H1 (cell line): ENCODE measurements at regions not wholly inside any gene's neighbourhood (a gene's known extent, or its start where the extent isn't known, plus 50 kb on each side); places are given as distances from the start of the nearest gene placed in this dataset.

Source experiments
- CTCF ChIA-PET: fragments of 300-600 bp; sonication (Branson Sonifier 250); formaldehyde crosslinking; loops from one replicate; lab custom pipeline; 2021; ENCODE audit not compliant: partially characterized antibody; lab: Charles Lee
- POLR2A ChIA-PET: fragments of 300-600 bp; sonication (Branson Sonifier 250); formaldehyde crosslinking; loops from one replicate; lab custom pipeline; 2021; ENCODE audit warnings: inconsistent platforms; ENCODE audit not compliant: partially characterized antibody; lab: Charles Lee
- DNase-seq, 2 experiments: peaks; one replicate each; pipeline versions ENCODE4 v3.0.0 to v3.0.0-alpha.2; 2010 to 2022; ENCODE audit warnings: low spot score in 2 of 2, low read depth in 1 of 2, mixed read lengths in 1 of 2
- FAIRE-seq: peaks from 2 replicates; lab custom pipeline; 2011; peaks lifted over from hg19 to GRCh38; lab: Jason Lieb, UNC
- H2AFZ ChIP-seq: 2 replicates; pipeline ENCODE4 v1.8.1; 2012; ENCODE audit warnings: low read length, inconsistent platforms
- H2AK5ac ChIP-seq: 2 replicates; pipeline ENCODE4 v1.6.1; 2013; ENCODE audit warnings: low read depth, low read length
- H2BK120ac ChIP-seq: replicated peaks from 2 replicates; pipeline ENCODE3; 2013; ENCODE audit warnings: low read depth, low read length, inconsistent platforms
- H2BK12ac ChIP-seq: 2 replicates; pipeline ENCODE4 v1.6.1; 2013; ENCODE audit warnings: low read depth, low read length
- H2BK15ac ChIP-seq: 2 replicates; pipeline ENCODE4 v1.6.1; 2013; ENCODE audit warnings: low read length
- H2BK20ac ChIP-seq: 2 replicates; pipeline ENCODE4 v1.6.1; 2013; ENCODE audit warnings: low read length
- H2BK5ac ChIP-seq: 2 replicates; pipeline ENCODE4 v1.6.1; 2013; ENCODE audit warnings: low read depth, low read length
- H3K14ac ChIP-seq: 2 replicates; pipeline ENCODE4 v1.6.1; 2013; ENCODE audit warnings: inconsistent platforms; ENCODE audit not compliant: insufficient read length
- H3K18ac ChIP-seq: 2 replicates; pipeline ENCODE4 v1.6.1; 2013; ENCODE audit warnings: low read length; ENCODE audit errors: extremely low read depth
- H3K23ac ChIP-seq: 2 replicates; pipeline ENCODE4 v1.6.1; 2013; ENCODE audit warnings: inconsistent platforms; ENCODE audit not compliant: insufficient read length
- H3K23me2 ChIP-seq: 2 replicates; pipeline ENCODE4 v1.6.1; 2013; ENCODE audit warnings: low read depth, low read length
- H3K27ac ChIP-seq: 2 replicates; pipeline ENCODE4 v1.6.1; 2011; ENCODE audit warnings: low read depth, low read length, inconsistent platforms
- H3K27me3 ChIP-seq, 4 experiments: replicated peaks in 1 of 4; 1 replicate in 1 of 4; 2 replicates in 3 of 4; pipeline versions ENCODE4 v1.6.1 to v1.8.1; 2011 to 2013; ENCODE audit warnings: low read length in 3 of 4, mild to moderate bottlenecking in 3 of 4, inconsistent platforms in 2 of 4, mixed read lengths in 2 of 4, moderate library complexity in 1 of 4; ENCODE audit not compliant: control insufficient read depth in 3 of 4, insufficient read depth in 3 of 4; ENCODE audit errors: extremely low read depth in 1 of 4
- H3K36me3 ChIP-seq, 4 experiments: 2 replicates each; pipeline versions ENCODE4 v1.6.1 to v1.8.1; 2011 to 2013; ENCODE audit warnings: mild to moderate bottlenecking in 4 of 4, low read length in 3 of 4, moderate library complexity in 2 of 4, control low read depth in 1 of 4, inconsistent platforms in 1 of 4; ENCODE audit not compliant: insufficient read depth in 4 of 4, control insufficient read depth in 2 of 4
- H3K4ac ChIP-seq: replicated peaks from 2 replicates; pipeline ENCODE3; 2013; ENCODE audit warnings: low read length, low read depth, mixed read lengths, inconsistent platforms; ENCODE audit not compliant: insufficient read length
- H3K4me1 ChIP-seq, 4 experiments: replicated peaks in 1 of 4; 1 replicate in 1 of 4; 2 replicates in 3 of 4; pipeline versions ENCODE4 v1.6.1 to v1.8.1; 2011 to 2013; ENCODE audit warnings: low read length in 3 of 4, inconsistent platforms in 2 of 4, mixed read lengths in 1 of 4; ENCODE audit not compliant: insufficient read depth in 4 of 4, control insufficient read depth in 3 of 4
- H3K4me2 ChIP-seq, 2 experiments: 2 replicates each; pipeline versions ENCODE4 v1.6.1 to v1.8.1; 2011 to 2013; ENCODE audit warnings: low read depth in 2 of 2, low read length in 2 of 2, control low read depth in 1 of 2, inconsistent platforms in 1 of 2, mild to moderate bottlenecking in 1 of 2; ENCODE audit not compliant: insufficient read depth in 1 of 2
- H3K4me3 ChIP-seq, 4 experiments: fragments of 200-600, 300-600 bp in 1 of 4; sonication (generic), shearing (Covaris generic), sonication (Bioruptor Twin) in 1 of 4; 2 replicates each; pipeline versions ENCODE4 v1.5.1 to v1.8.1; 2011 to 2016; ENCODE audit warnings: low read length in 4 of 4, low read depth in 3 of 4, control low read depth in 2 of 4, inconsistent platforms in 2 of 4, mild to moderate bottlenecking in 2 of 4, mixed read lengths in 1 of 4, moderate library complexity in 1 of 4; ENCODE audit not compliant: insufficient read depth in 2 of 4; ENCODE audit errors: extremely low read depth in 1 of 4
- H3K56ac ChIP-seq: replicated peaks from 2 replicates; pipeline ENCODE3; 2013; ENCODE audit warnings: low read depth, mild to moderate bottlenecking, mixed read lengths, low read length, inconsistent platforms; ENCODE audit not compliant: insufficient read length
- H3K79me1 ChIP-seq: 2 replicates; pipeline ENCODE4 v1.6.1; 2013; ENCODE audit warnings: low read depth, low read length, control low read depth
- H3K79me2 ChIP-seq, 2 experiments: 2 replicates each; pipeline versions ENCODE4 v1.6.1 to v1.8.1; 2012 to 2013; ENCODE audit warnings: low read length in 2 of 2, mild to moderate bottlenecking in 2 of 2, inconsistent platforms in 1 of 2; ENCODE audit not compliant: insufficient read depth in 2 of 2, control insufficient read depth in 1 of 2
- H3K9ac ChIP-seq, 4 experiments: replicated peaks in 1 of 4; 1 replicate in 1 of 4; 2 replicates in 3 of 4; pipeline versions ENCODE4 v1.6.1 to v1.8.1; 2011 to 2013; ENCODE audit warnings: low read depth in 3 of 4, low read length in 3 of 4, control low read depth in 2 of 4, mild to moderate bottlenecking in 2 of 4, moderate library complexity in 2 of 4, inconsistent platforms in 1 of 4; ENCODE audit errors: extremely low read depth in 1 of 4
- H3K9me3 ChIP-seq, 2 experiments: 2 replicates each; pipeline versions ENCODE4 v1.6.1 to v1.8.1; 2012 to 2013; ENCODE audit warnings: mild to moderate bottlenecking in 2 of 2, moderate library complexity in 2 of 2, control low read depth in 1 of 2, inconsistent platforms in 1 of 2, low read depth in 1 of 2, low read length in 1 of 2, mixed read lengths in 1 of 2; ENCODE audit not compliant: insufficient read depth in 2 of 2
- H4K20me1 ChIP-seq, 2 experiments: replicated peaks in 1 of 2; 2 replicates each; pipeline versions ENCODE3 to v1.8.1; 2011 to 2013; ENCODE audit warnings: inconsistent platforms in 2 of 2, low read length in 2 of 2, mild to moderate bottlenecking in 1 of 2; ENCODE audit not compliant: insufficient read depth in 2 of 2, control insufficient read depth in 1 of 2
- H4K5ac ChIP-seq: 2 replicates; pipeline ENCODE4 v1.6.1; 2013; ENCODE audit warnings: low read length, low read depth, mixed read lengths, inconsistent platforms; ENCODE audit not compliant: insufficient read length
- H4K8ac ChIP-seq: 2 replicates; pipeline ENCODE4 v1.8.0; 2013; ENCODE audit warnings: mild to moderate bottlenecking, moderate library complexity, low read length, inconsistent platforms; ENCODE audit not compliant: insufficient read depth; ENCODE audit errors: extremely low read depth
- H4K91ac ChIP-seq: replicated peaks from 2 replicates; pipeline ENCODE3; 2013; ENCODE audit warnings: low read length, mixed read lengths, inconsistent platforms; ENCODE audit not compliant: insufficient read length
- GABPA ChIP-seq: IDR thresholded peaks from 2 replicates; pipeline ENCODE4 v1.6.1; 2011; ENCODE audit warnings: mild to moderate bottlenecking, low read length, moderate library complexity, borderline replicate concordance; ENCODE audit not compliant: insufficient read depth
- SIRT6 ChIP-seq: IDR thresholded peaks from one replicate; pipeline ENCODE4 v1.7.1; 2012; ENCODE audit warnings: low read length, inconsistent platforms
- SP4 ChIP-seq: IDR thresholded peaks from 2 replicates; pipeline ENCODE4 v1.6.1; 2012; ENCODE audit warnings: low read length, inconsistent platforms
- WGBS, 2 experiments: shearing (Covaris generic) in 1 of 2; methylation state at CpG; one replicate each; pipeline versions ENCODE4 v1.1.6 to v1.1.7; 2013 to 2015; ENCODE audit warnings: low lambda C conversion rate in 2 of 2, mixed read lengths in 2 of 2, inconsistent platforms in 1 of 2, low coverage in 1 of 2, missing lambda C conversion rate in 1 of 2; ENCODE audit not compliant: insufficient replicate concordance in 2 of 2, insufficient coverage in 1 of 2, insufficient read length in 1 of 2; ENCODE audit errors: extremely low coverage in 1 of 2, missing lambda C conversion rate in 1 of 2; 5-methylcytosine and 5-hydroxymethylcytosine counted together
- TF ChIP-seq, protein P1 (sequence below): IDR thresholded peaks from 2 replicates; pipeline ENCODE4 v1.6.1; 2012; ENCODE audit warnings: inconsistent platforms

DNA sequence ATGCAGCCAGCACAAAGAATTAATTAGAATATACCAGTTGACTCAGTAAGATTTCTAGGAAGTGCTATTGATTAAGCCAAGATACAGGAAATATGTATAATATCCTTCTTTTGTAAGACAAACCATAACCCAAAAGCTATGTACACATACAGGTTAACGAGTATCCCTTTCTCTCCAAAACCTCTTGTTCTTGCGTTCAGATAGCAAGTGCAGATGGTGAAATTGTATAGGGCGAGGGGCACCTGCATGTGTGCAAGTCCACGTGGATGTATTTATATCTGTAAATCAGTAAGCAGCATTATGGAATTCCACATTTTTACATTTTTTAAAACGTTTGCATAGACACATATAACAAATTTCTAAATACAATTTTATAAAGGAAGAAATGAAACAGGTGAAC, 228.6 kb downstream of the TBXT start:
- H3K79me2 ChIP-seq = no peaks in the 10 kb centered on the region
- 84% methylated on average over 5 of the region's 5 CpGs; no CpG with 5 or more reads in 1 of the 2 experiments for WGBS, 2 experiments
- H3K4me1 ChIP-seq = no peaks in the 10 kb centered on the region
- no peak for TF ChIP-seq SP4
- no peak for TF ChIP-seq SIRT6
- TF ChIP-seq, protein P1, sequence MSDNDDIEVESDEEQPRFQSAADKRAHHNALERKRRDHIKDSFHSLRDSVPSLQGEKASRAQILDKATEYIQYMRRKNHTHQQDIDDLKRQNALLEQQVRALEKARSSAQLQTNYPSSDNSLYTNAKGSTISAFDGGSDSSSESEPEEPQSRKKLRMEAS = no peak
- TF ChIP-seq GABPA = no peak
- ChIA-PET CTCF (interaction anchor here (0.8 to 1.1 kb wide), 2 partner anchors 152 to 158 kb away, joined by 3 to 4 read pairs; no protein-coding TSS in a partner anchor), POLR2A (no interaction called here)
- DNase-seq (no peak), FAIRE-seq (no peak)
- no peaks in the 10 kb centered on the region for H4K20me1 ChIP-seq
- H2BK5ac ChIP-seq = no peak overlapping the region
- H3K36me3 ChIP-seq = no peaks in the 10 kb centered on the region
- H3K14ac ChIP-seq = no peak overlapping the region
- no peaks in the 10 kb centered on the region; a peak in 1 of 4 replicates for H3K9me3 ChIP-seq
- H2BK12ac ChIP-seq = no peak overlapping the region
- H3K56ac ChIP-seq = no peak overlapping the region
- H3K23ac ChIP-seq = no peak overlapping the region
- H4K8ac ChIP-seq = no peak overlapping the region
- no peak overlapping the region for H3K18ac ChIP-seq
- H3K4me3 ChIP-seq = no peak overlapping the region
- no peak overlapping the region for H2AK5ac ChIP-seq
- no peak overlapping the region for H3K4ac ChIP-seq
- no peak overlapping the region for H4K91ac ChIP-seq
- no peak overlapping the region for H2BK20ac ChIP-seq
- H3K4me2 ChIP-seq = no peak overlapping the region
- no peak overlapping the region for H3K27ac ChIP-seq
- H3K23me2 ChIP-seq = no peaks in the 10 kb centered on the region
- H3K27me3 ChIP-seq = no peaks in the 10 kb centered on the region
- H2BK120ac ChIP-seq = no peak overlapping the region
- no peak overlapping the region for H3K9ac ChIP-seq
- H2AFZ ChIP-seq = no peak overlapping the region
- H4K5ac ChIP-seq = no peak overlapping the region
- no peaks in the 10 kb centered on the region for H3K79me1 ChIP-seq
- no peak overlapping the region for H2BK15ac ChIP-seq
